ENCODE measurements at regions not wholly inside any gene's neighbourhood (a gene's known extent, or its start where the extent isn't known, plus 50 kb on each side); places are given as distances from the start of the nearest gene placed in this dataset.

- TF ChIP-seq CTCF (IDR thresholded peaks at IDR 0.05; ENCODE audit: low read depth, low read length) = no peak
- no peak for DNase-seq (ENCODE audit: low read depth, low spot score)
- no peak overlapping the region for H3K4me3 ChIP-seq (ENCODE audit: low read depth, low read length)
- in situ Hi-C loops (cut with HindIII; ENCODE audit: low sequenced_read_pairs) = no loop called here
These were observed 56.5 kb upstream of the AMN1 start for GRCh38 chr12:31785318-31785717.

DNA sequence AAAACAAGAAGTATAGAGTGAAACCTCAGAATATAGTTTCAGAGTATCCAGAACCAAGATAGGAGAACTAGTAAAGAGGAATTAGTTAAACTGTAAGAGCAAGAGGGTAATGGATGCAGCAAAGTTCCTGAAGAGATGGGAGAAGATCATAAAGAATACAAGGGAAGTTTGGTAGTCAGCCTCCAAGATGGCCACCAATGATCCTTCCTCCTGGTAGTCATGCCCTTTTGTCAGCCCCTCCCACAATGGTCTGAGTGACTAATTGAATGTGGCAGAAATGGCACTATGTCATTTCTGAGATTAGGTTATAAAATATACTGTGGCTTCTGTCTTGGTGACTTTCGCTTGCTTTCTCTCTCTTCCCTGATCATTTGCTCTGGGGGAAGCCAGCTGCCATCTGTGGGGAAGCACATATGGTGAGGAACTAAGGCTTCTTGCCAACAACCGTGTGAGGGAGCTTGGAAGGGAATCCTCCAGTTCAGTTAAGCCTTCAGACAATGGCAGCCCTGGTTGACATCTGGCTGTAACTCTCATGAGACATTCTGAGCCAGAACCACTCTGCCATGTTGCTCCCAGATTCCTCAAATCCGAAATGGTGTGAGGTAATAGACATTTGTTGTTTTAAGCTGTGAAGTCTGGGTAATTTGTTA, 55.3 kb upstream of the AMN1 start:
- in situ Hi-C loops (cut with HindIII; ENCODE audit: low sequenced_read_pairs) = no loop called here
- no peak for DNase-seq (ENCODE audit: low read depth, low spot score)
- H3K4me3 ChIP-seq (ENCODE audit: low read depth, low read length) = no peak overlapping the region
- no peak for TF ChIP-seq CTCF (IDR thresholded peaks at IDR 0.05; ENCODE audit: low read depth, low read length)

DNA sequence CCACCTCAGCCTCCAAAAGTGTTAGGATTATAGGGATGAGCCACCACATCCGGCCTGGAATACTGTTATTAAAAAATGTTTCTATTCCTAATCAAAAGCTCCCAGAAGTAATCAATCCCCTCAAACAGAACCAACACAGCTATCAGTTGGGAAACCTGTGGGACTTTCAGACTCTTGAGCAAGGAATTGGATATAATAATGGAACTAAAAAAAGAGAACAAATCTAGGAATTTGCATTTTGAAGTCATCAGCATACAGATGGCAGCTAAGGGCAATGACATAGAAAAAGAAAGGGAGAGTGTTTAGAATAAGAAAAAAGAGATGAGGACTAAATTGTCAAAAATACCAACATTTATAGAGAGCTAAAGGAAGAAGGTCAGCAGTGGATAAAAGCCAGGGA, 54.7 kb upstream of the AMN1 start:
- in situ Hi-C loops (cut with HindIII; ENCODE audit: low sequenced_read_pairs) = no loop called here
- no peak for TF ChIP-seq CTCF (IDR thresholded peaks at IDR 0.05; ENCODE audit: low read depth, low read length)

DNA sequence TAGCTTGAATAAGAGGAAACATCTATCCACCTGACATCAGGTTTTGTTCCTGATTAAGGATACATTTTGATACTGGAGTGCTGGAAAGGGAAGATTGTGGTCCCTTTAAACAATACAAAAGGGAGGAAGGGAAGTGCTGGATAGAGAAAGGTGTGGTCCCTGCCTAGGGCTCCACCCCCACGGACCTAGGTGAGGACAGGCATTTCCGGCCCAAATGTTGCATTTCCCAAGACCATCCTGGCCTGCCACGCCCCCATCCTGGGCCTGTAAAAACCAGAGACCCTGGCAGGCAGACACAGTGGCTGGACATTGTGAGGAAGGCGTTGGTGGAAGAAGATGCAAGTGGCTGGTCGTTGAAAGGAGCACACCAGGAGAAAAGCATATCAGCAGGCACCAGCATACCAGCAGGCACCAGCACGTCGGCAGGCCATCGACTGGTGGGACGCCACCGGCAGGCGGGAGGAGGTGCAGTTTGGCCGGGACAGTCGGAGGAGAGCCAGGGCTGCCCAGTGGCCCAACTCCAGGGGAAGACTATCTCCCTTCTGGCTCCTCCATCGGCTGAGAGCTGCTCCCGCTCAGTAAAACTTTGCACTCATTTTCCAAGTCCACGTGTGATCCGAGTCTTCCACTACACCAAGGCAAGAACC, 53.2 kb upstream of the AMN1 start:
- TF ChIP-seq CTCF (IDR thresholded peaks at IDR 0.05; ENCODE audit: low read depth, low read length) = no peak

More for the DNA sequence above, 54.7 kb upstream of the AMN1 start:
- DNase-seq (ENCODE audit: low read depth, low spot score) = no peak
- no peak overlapping the region for H3K4me3 ChIP-seq (ENCODE audit: low read depth, low read length)

GRCh38 chr12:31780096-31780495, 51.3 kb upstream of the AMN1 start:
- in situ Hi-C loops (cut with HindIII; ENCODE audit: low sequenced_read_pairs) = no loop called here
- H3K4me3 ChIP-seq (ENCODE audit: low read depth, low read length) = no peak overlapping the region
- TF ChIP-seq CTCF (IDR thresholded peaks at IDR 0.05; ENCODE audit: low read depth, low read length) = no peak

More for the DNA sequence above, 53.2 kb upstream of the AMN1 start:
- H3K4me3 ChIP-seq (ENCODE audit: low read depth, low read length) = no peak overlapping the region
- DNase-seq (ENCODE audit: low read depth, low spot score) = no peak
- in situ Hi-C loops (cut with HindIII; ENCODE audit: low sequenced_read_pairs) = no loop called here

GRCh38 chr12:31778687-31779086, 49.9 kb upstream of the AMN1 start:
- TF ChIP-seq CTCF (IDR thresholded peaks at IDR 0.05; ENCODE audit: low read depth, low read length) = no peak
- in situ Hi-C loops (cut with HindIII; ENCODE audit: low sequenced_read_pairs) = no loop called here
- no peak overlapping the region for H3K4me3 ChIP-seq (ENCODE audit: low read depth, low read length)
- no peak for DNase-seq (ENCODE audit: low read depth, low spot score)

More at GRCh38 chr12:31780096-31780495, 51.3 kb upstream of the AMN1 start:
- DNase-seq (ENCODE audit: low read depth, low spot score) = no peak
